ENCODE measurements at regions not wholly inside any gene's neighbourhood (a gene's known extent, or its start where the extent isn't known, plus 50 kb on each side); places are given as distances from the start of the nearest gene placed in this dataset.

DNA sequence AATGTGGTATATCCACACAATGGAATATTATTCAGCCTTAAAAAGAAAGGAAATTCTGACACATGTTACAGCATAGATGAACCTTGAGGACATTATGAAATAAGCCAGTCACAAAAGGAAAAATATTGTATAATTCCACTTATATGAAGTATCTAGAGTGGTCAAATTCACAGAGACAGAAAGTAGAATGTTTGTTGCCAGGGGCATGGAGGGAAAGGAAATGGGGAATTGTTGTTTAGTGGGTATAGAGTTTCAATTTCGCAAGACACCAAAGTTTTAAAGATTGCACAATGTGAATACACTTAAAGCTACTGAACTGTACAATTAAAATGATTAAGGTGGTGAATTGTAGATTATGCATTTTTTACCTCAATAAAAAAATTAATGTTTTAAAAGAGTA is 92.9 kb downstream of the TXNL1 start:
- Histone ChIP-seq H2AFZ (ENCODE audit: low read depth, low read length) (no peak overlapping the region), H3K4me1 (ENCODE audit: insufficient read depth, low read length) (no peaks in the 10 kb centered on the region), H3K9me3 (ENCODE audit: insufficient read depth, low read length, severe bottlenecking) (no peaks in the 10 kb centered on the region), H3K36me3 (ENCODE audit: insufficient read depth, low read length) (no peaks in the 10 kb centered on the region), H4K20me1 (ENCODE audit: insufficient read depth, low read length) (no peaks in the 10 kb centered on the region), H3K4me3 (ENCODE audit: low read depth in 1 of 2, low read length in 2 of 2) (no peak overlapping the region), H3K4me2 (ENCODE audit: insufficient read depth, low read length) (no peak overlapping the region), H3K9ac (ENCODE audit: low read depth, low read length) (no peak overlapping the region), H3K27ac (ENCODE audit: low read length) (no peak overlapping the region), H3K79me2 (ENCODE audit: insufficient read depth, low read length) (no peaks in the 10 kb centered on the region), H3K27me3 (ENCODE audit: insufficient read depth, low read length, poor library complexity) (no peaks in the 10 kb centered on the region)
- DNase-seq (no peak), ATAC-seq (ENCODE audit: insufficient read depth, low read depth) (no peak)
- TF ChIP-seq, protein P1, sequence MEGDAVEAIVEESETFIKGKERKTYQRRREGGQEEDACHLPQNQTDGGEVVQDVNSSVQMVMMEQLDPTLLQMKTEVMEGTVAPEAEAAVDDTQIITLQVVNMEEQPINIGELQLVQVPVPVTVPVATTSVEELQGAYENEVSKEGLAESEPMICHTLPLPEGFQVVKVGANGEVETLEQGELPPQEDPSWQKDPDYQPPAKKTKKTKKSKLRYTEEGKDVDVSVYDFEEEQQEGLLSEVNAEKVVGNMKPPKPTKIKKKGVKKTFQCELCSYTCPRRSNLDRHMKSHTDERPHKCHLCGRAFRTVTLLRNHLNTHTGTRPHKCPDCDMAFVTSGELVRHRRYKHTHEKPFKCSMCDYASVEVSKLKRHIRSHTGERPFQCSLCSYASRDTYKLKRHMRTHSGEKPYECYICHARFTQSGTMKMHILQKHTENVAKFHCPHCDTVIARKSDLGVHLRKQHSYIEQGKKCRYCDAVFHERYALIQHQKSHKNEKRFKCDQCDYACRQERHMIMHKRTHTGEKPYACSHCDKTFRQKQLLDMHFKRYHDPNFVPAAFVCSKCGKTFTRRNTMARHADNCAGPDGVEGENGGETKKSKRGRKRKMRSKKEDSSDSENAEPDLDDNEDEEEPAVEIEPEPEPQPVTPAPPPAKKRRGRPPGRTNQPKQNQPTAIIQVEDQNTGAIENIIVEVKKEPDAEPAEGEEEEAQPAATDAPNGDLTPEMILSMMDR (IDR thresholded peaks at IDR 0.05; ENCODE audit: borderline replicate concordance, extremely low read depth, low read length, poor library complexity, severe bottlenecking) = no peak
- TF ChIP-seq EZH2 (IDR thresholded peaks at IDR 0.05; ENCODE audit: borderline replicate concordance, low read depth, low read length, severe bottlenecking) = no peak

DNA sequence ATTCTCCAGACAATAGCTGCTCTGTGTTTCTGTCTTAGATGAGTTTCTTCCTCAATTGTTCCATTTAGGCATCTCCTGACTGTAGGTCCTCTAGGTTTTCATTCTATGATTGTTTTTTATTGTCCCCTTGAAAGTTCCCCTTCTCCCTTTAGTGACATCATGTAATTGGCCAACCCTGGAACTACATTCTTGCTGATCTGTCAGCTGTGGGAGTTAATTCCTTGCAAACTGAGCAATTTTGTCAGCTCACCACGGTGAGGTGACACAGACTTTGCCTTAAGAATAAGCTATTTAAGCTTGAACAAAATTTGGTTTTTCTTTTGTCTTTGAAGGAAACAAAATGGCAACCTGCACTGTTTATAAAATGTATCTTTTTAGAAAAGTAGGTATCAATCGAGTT is 95.9 kb downstream of the TXNL1 start:
- H3K9ac ChIP-seq (ENCODE audit: low read depth, low read length) = no peak overlapping the region
- ATAC-seq (ENCODE audit: insufficient read depth, low read depth) (no peak), DNase-seq (no peak)
- no peak overlapping the region for H3K4me3 ChIP-seq (ENCODE audit: low read depth in 1 of 2, low read length in 2 of 2)
- H4K20me1 ChIP-seq (ENCODE audit: insufficient read depth, low read length) = no peaks in the 10 kb centered on the region
- H3K36me3 ChIP-seq (ENCODE audit: insufficient read depth, low read length) = no peaks in the 10 kb centered on the region
- H3K9me3 ChIP-seq (ENCODE audit: insufficient read depth, low read length, severe bottlenecking) = no peaks in the 10 kb centered on the region
- no peak overlapping the region for H3K4me2 ChIP-seq (ENCODE audit: insufficient read depth, low read length)
- H2AFZ ChIP-seq (ENCODE audit: low read depth, low read length) = no peak overlapping the region
- no peak overlapping the region for H3K27ac ChIP-seq (ENCODE audit: low read length)
- H3K79me2 ChIP-seq (ENCODE audit: insufficient read depth, low read length) = no peaks in the 10 kb centered on the region
- H3K4me1 ChIP-seq (ENCODE audit: insufficient read depth, low read length) = no peaks in the 10 kb centered on the region
- TF ChIP-seq EZH2 (IDR thresholded peaks at IDR 0.05; ENCODE audit: borderline replicate concordance, low read depth, low read length, severe bottlenecking) = no peak
- TF ChIP-seq, protein P1 (IDR thresholded peaks at IDR 0.05; ENCODE audit: borderline replicate concordance, extremely low read depth, low read length, poor library complexity, severe bottlenecking) = no peak
- H3K27me3 ChIP-seq (ENCODE audit: insufficient read depth, low read length, poor library complexity) = no peaks in the 10 kb centered on the region

DNA sequence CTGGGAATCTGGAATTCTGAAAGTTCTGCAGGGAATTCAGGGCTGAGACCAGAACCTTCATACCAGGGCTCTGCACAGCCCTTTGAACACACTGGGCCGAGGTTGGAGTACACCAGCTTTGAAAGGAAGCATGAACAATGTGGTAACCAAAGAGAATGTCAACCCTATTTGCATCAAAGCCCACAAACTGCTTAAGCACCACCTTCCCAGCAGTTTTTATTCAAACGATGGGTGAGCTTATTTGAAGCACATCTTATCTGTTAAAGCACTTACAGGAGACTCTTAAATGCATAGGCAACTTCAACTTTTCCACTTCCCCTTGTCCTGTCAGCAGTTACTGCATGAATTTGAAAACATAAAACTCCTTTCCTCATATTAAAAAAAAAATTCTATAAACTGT is 96.6 kb downstream of the TXNL1 start:
- no peaks in the 10 kb centered on the region for H3K4me1 ChIP-seq (ENCODE audit: insufficient read depth, low read length)
- no peak for ATAC-seq (ENCODE audit: insufficient read depth, low read depth)
- H3K79me2 ChIP-seq (ENCODE audit: insufficient read depth, low read length) = no peaks in the 10 kb centered on the region
- H2AFZ ChIP-seq (ENCODE audit: low read depth, low read length) = no peak overlapping the region
- no peaks in the 10 kb centered on the region for H3K9me3 ChIP-seq (ENCODE audit: insufficient read depth, low read length, severe bottlenecking)
- DNase-seq = no peak
- H3K4me2 ChIP-seq (ENCODE audit: insufficient read depth, low read length) = no peak overlapping the region
- TF ChIP-seq, protein P1 (IDR thresholded peaks at IDR 0.05; ENCODE audit: borderline replicate concordance, extremely low read depth, low read length, poor library complexity, severe bottlenecking) = no peak
- no peak for TF ChIP-seq EZH2 (IDR thresholded peaks at IDR 0.05; ENCODE audit: borderline replicate concordance, low read depth, low read length, severe bottlenecking)
- no peaks in the 10 kb centered on the region for H3K27me3 ChIP-seq (ENCODE audit: insufficient read depth, low read length, poor library complexity)
- H3K4me3 ChIP-seq (ENCODE audit: low read depth in 1 of 2, low read length in 2 of 2) = no peak overlapping the region
- H3K27ac ChIP-seq (ENCODE audit: low read length) = no peak overlapping the region
- no peaks in the 10 kb centered on the region for H4K20me1 ChIP-seq (ENCODE audit: insufficient read depth, low read length)
- H3K36me3 ChIP-seq (ENCODE audit: insufficient read depth, low read length) = no peaks in the 10 kb centered on the region
- no peak overlapping the region for H3K9ac ChIP-seq (ENCODE audit: low read depth, low read length)

DNA sequence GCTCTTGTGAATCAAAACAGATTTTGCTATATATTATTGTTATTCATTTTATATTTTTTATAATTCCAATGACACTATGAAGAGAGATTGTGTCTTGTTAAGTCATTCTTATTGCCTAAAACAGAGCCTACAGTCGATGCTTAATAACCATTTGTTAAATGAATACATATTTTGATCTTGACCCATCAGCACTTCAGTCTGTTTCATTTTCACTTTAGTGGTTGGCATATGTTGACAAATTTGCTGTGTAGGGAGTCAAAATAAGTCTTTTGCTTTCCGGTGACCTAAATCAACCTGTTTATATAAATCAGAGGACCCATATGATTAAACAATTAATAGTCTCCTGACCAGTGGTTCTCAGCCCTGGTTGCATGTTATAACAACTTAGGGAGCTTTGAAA is 97.1 kb downstream of the TXNL1 start:
- H3K9me3 ChIP-seq (ENCODE audit: insufficient read depth, low read length, severe bottlenecking) = no peaks in the 10 kb centered on the region
- H3K27me3 ChIP-seq (ENCODE audit: insufficient read depth, low read length, poor library complexity) = no peaks in the 10 kb centered on the region
- ATAC-seq (ENCODE audit: insufficient read depth, low read depth) (no peak), DNase-seq (no peak)
- no peaks in the 10 kb centered on the region for H3K79me2 ChIP-seq (ENCODE audit: insufficient read depth, low read length)
- H3K9ac ChIP-seq (ENCODE audit: low read depth, low read length) = no peak overlapping the region
- no peak overlapping the region for H3K27ac ChIP-seq (ENCODE audit: low read length)
- H3K4me3 ChIP-seq (ENCODE audit: low read depth in 1 of 2, low read length in 2 of 2) = no peak overlapping the region
- H3K4me2 ChIP-seq (ENCODE audit: insufficient read depth, low read length) = no peak overlapping the region
- H3K36me3 ChIP-seq (ENCODE audit: insufficient read depth, low read length) = no peaks in the 10 kb centered on the region
- H4K20me1 ChIP-seq (ENCODE audit: insufficient read depth, low read length) = no peaks in the 10 kb centered on the region
- H3K4me1 ChIP-seq (ENCODE audit: insufficient read depth, low read length) = no peaks in the 10 kb centered on the region
- H2AFZ ChIP-seq (ENCODE audit: low read depth, low read length) = no peak overlapping the region
- TF ChIP-seq, protein P1 (IDR thresholded peaks at IDR 0.05; ENCODE audit: borderline replicate concordance, extremely low read depth, low read length, poor library complexity, severe bottlenecking) = no peak
- no peak for TF ChIP-seq EZH2 (IDR thresholded peaks at IDR 0.05; ENCODE audit: borderline replicate concordance, low read depth, low read length, severe bottlenecking)
